ENCODE measurements at regions not wholly inside any gene's neighbourhood (a gene's known extent, or its start where the extent isn't known, plus 50 kb on each side); places are given as distances from the start of the nearest gene placed in this dataset.
"Not testable (repeated sequence)": the region's sequence is repeated elsewhere in the genome, so short reads cannot be mapped to it uniquely, and the experiment has no call there.

GRCh38 chr2:118747066-118747465, 100.4 kb downstream of the EN1 start:
- DNase-seq (ENCODE audit: extremely low read depth in 1 of 11, low read depth in 9 of 11, low spot score in 4 of 11), result no peak

- not testable (repeated sequence) for DNase-seq (ENCODE audit: extremely low read depth in 1 of 11, low read depth in 9 of 11, low spot score in 4 of 11)
These were observed 102.7 kb downstream of the EN1 start for GRCh38 chr2:118744682-118745181.

DNA sequence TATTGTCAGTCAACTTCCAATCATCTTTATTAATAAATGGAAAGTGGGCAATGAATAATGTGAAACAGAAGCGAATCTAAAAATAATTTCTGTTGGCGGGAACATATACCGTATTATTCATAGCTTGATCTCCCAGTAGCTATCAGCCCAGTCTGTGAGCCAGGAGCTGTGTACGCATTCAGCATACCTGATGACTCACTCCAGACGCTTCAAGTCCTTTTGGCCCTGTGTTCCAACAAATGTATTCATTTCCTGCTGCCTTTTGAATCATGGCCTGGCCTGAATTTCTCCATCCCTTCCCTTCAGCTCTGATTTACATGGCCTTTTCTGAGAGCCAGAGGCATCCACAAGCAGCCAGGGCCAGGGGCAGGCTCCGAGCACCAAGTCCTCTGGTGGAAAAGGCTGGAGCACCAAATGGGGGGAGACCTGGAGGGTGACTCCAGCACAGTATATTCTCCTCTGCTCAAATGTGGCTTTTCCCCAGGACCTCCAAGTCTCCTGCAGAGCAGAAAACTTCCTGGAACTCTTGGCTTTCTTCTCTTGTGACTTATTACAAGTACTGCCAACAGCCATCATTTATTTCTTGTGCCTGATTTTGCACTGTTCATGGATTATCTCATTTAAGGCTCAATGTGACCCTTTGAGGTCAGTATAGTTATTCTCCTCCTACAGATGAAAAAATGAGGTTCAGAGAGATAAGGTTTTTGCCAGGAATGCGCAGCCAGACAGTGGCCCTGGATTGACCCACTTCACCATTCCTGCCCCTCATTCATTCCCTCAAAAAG, 108.7 kb downstream of the EN1 start:
- DNase-seq (ENCODE audit: extremely low read depth in 1 of 11, low read depth in 9 of 11, low spot score in 4 of 11), result no peak

- no peak for DNase-seq (ENCODE audit: extremely low read depth in 1 of 11, low read depth in 9 of 11, low spot score in 4 of 11)
These were observed 109.3 kb downstream of the EN1 start for GRCh38 chr2:118738106-118738505.

GRCh38 chr2:118737684-118738083, 109.8 kb downstream of the EN1 start:
- DNase-seq (ENCODE audit: extremely low read depth in 1 of 11, low read depth in 9 of 11, low spot score in 4 of 11), result no peak

DNA sequence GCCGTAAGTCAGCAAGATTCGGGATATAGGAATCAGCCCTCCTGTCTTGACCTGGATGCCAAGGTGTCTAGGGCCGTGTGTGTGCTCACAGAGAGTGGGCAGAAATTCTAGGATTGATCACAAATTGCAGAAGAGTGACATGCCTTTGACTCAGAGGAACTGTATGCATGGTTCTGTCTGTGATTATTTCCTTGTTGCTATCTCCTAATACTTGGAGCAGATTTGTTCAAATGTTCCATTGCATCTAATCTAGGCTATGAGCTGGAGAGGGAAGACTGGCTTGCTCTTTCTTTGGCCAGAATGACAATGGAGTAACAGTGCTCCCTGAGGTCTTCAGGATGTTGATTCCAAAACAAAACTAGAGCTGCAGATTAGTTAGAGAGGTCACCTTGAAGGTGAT, 115.0 kb downstream of the EN1 start:
- no peak for DNase-seq (ENCODE audit: extremely low read depth in 1 of 11, low read depth in 9 of 11, low spot score in 4 of 11)

- no peak for DNase-seq (ENCODE audit: extremely low read depth in 1 of 11, low read depth in 9 of 11, low spot score in 4 of 11)
These were observed 116.0 kb downstream of the EN1 start for GRCh38 chr2:118731413-118731812.

DNA sequence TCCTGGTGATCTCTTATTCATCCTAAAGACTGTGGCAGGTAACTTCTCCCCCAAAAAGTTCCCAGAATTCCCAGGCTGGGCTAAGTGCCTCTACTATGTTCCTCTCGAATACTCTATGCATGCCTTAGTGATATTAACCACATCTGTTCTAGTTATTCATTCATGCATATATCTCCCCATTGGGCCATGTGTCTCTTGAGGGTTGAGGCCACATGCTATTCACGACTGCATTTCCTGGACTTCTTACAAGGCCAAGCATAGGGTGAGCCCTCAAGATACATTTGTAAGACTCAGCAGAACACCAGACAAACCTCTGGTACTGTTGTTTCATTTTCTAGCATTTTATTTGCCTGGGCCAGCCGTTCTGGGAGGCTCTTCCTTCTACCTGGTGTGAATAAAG, 117.0 kb downstream of the EN1 start:
- DNase-seq (ENCODE audit: extremely low read depth in 1 of 11, low read depth in 9 of 11, low spot score in 4 of 11), result no peak

DNA sequence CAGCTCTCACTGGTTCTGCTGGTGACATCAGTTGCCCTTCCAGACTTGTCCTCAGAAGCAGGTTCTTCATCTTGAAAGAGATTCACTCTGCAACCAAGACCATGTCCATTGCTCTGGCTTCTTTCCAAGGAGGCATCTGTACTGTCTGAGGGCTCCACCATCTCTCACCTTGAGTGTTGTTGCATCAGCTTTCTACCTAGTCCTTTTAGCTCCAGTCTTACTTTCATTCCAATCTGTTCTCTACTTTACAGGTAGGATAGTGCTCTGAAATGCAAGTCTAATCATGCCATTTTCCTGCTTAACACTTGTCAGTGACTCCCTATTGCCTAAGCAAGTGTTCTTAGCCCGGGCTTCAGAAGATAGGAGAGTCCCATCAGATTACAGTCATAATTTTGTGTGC, 117.7 kb downstream of the EN1 start:
- no peak for DNase-seq (ENCODE audit: extremely low read depth in 1 of 11, low read depth in 9 of 11, low spot score in 4 of 11)

- no peak for DNase-seq (ENCODE audit: extremely low read depth in 1 of 11, low read depth in 9 of 11, low spot score in 4 of 11)
These were observed 118.5 kb downstream of the EN1 start for GRCh38 chr2:118728984-118729383.

GRCh38 chr2:118726821-118727220, 120.6 kb downstream of the EN1 start:
- DNase-seq (ENCODE audit: extremely low read depth in 1 of 11, low read depth in 9 of 11, low spot score in 4 of 11), result no peak

GRCh38 chr2:118723394-118723793, 124.1 kb downstream of the EN1 start:
- DNase-seq (ENCODE audit: extremely low read depth in 1 of 11, low read depth in 9 of 11, low spot score in 4 of 11), result no peak

- no peak for DNase-seq (ENCODE audit: extremely low read depth in 1 of 11, low read depth in 9 of 11, low spot score in 4 of 11)
These were observed 124.5 kb downstream of the EN1 start for GRCh38 chr2:118722976-118723375.

DNA sequence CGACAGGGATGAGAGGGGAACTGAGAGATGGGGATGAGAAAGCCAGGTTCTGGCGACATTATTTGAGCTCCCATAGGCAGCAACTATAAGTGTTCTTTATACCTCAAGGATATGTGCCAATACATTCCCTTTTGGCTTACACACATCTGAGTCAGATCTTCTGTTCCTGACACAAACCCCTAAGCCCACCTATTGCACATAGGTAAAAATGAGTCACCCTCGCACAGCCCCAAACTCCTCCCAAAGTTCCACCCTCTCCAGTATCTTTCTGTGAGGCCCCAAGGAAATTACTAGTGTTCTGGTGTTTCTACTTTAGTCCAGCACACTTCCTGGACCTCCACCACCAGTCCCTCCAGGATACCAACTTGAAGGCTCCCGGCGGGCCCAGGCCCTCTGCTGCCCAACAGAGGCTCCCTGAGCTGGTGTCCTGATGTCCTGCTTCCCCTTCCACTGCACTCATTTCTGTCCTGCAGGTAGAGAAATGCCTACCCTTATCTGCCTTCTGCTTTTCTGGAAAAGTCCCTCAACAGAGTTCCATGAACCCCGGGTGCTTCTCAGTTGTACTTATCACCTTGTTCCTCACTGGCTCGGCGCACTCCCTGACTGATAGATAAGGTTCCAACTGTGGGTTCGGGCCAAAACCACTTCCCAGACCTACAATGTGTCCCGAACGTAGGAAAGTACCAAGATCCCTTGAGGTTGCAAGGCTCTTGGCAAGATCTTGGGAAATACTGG, 125.5 kb downstream of the EN1 start:
- no peak for DNase-seq (ENCODE audit: extremely low read depth in 1 of 11, low read depth in 9 of 11, low spot score in 4 of 11)

GRCh38 chr2:118720866-118721265, 126.6 kb downstream of the EN1 start:
- no peak for DNase-seq (ENCODE audit: extremely low read depth in 1 of 11, low read depth in 9 of 11, low spot score in 4 of 11)

- no peak for DNase-seq (ENCODE audit: extremely low read depth in 1 of 11, low read depth in 9 of 11, low spot score in 4 of 11)
These were observed 128.5 kb downstream of the EN1 start for GRCh38 chr2:118718921-118719320.

- no peak for DNase-seq (ENCODE audit: extremely low read depth in 1 of 11, low read depth in 9 of 11, low spot score in 4 of 11)
These were observed 131.3 kb downstream of the EN1 start for GRCh38 chr2:118716102-118716501.

- no peak for DNase-seq (ENCODE audit: extremely low read depth in 1 of 11, low read depth in 9 of 11, low spot score in 4 of 11)
These were observed 133.3 kb downstream of the EN1 start for GRCh38 chr2:118714118-118714517.

GRCh38 chr2:118711603-118712002, 135.8 kb downstream of the EN1 start:
- DNase-seq (ENCODE audit: extremely low read depth in 1 of 11, low read depth in 9 of 11, low spot score in 4 of 11), result no peak

- no peak for DNase-seq (ENCODE audit: extremely low read depth in 1 of 11, low read depth in 9 of 11, low spot score in 4 of 11)
These were observed 137.0 kb downstream of the EN1 start for GRCh38 chr2:118710481-118710880.

DNA sequence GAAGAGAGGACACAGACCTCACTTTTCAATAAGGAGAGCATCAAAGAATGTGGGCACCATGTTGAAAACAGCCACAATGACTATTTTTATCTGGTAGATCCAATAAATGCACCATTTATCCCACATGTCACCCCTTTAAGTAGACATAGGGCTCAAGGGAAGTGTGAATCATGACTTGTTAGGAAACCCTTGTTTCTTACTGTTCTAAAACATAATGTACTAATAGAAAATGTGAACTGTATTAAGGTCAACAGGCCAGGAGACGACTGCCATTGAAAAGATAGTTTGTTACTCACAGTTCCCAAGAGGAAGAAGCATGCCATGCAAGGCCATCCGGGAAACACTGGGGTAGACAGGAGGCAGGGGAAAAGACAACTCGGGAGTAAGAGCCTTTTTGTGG, 137.7 kb downstream of the EN1 start:
- no peak for DNase-seq (ENCODE audit: extremely low read depth in 1 of 11, low read depth in 9 of 11, low spot score in 4 of 11)

All from renal cortex interstitium (tissue), 11 donors.